ENCODE measurements at regions not wholly inside any gene's neighbourhood (a gene's known extent, or its start where the extent isn't known, plus 50 kb on each side); places are given as distances from the start of the nearest gene placed in this dataset.
"Not testable (repeated sequence)": the region's sequence is repeated elsewhere in the genome, so short reads cannot be mapped to it uniquely, and the experiment has no call there.

GRCh38 chr18:73101491-73101890 lies 233.7 kb upstream of the NETO1 start:
- DNase-seq (ENCODE audit: low read depth): not testable (repeated sequence)

GRCh38 chr18:73099759-73100158 lies 232.0 kb upstream of the NETO1 start:
- DNase-seq (ENCODE audit: low read depth): no peak

GRCh38 chr18:73093687-73094250 lies 226.0 kb upstream of the NETO1 start:
- no peak for DNase-seq (ENCODE audit: low read depth)

GRCh38 chr18:73088445-73088844 lies 220.7 kb upstream of the NETO1 start:
- DNase-seq (ENCODE audit: low read depth): no peak

- DNase-seq (ENCODE audit: low read depth): no peak
These were observed 219.6 kb upstream of the NETO1 start for GRCh38 chr18:73087282-73087977.

- DNase-seq (ENCODE audit: low read depth): no peak
These were observed 212.1 kb upstream of the NETO1 start for GRCh38 chr18:73079920-73080319.

GRCh38 chr18:73060666-73061288 lies 193.0 kb upstream of the NETO1 start:
- DNase-seq (ENCODE audit: low read depth): no peak

GRCh38 chr18:73059280-73059679 lies 191.5 kb upstream of the NETO1 start:
- DNase-seq (ENCODE audit: low read depth): no peak

- DNase-seq (ENCODE audit: low read depth): no peak
These were observed 179.9 kb upstream of the NETO1 start for GRCh38 chr18:73047688-73048087.

- no peak for DNase-seq (ENCODE audit: low read depth)
These were observed 177.2 kb upstream of the NETO1 start for GRCh38 chr18:73045037-73045436.

- DNase-seq (ENCODE audit: low read depth): no peak
These were observed 175.8 kb upstream of the NETO1 start for GRCh38 chr18:73043611-73044010.

- no peak for DNase-seq (ENCODE audit: low read depth)
These were observed 175.4 kb upstream of the NETO1 start for GRCh38 chr18:73043211-73043610.

- no peak for DNase-seq (ENCODE audit: low read depth)
These were observed 172.5 kb upstream of the NETO1 start for GRCh38 chr18:73040247-73040646.

- DNase-seq (ENCODE audit: low read depth): no peak
These were observed 170.5 kb upstream of the NETO1 start for GRCh38 chr18:73038336-73038735.

GRCh38 chr18:73023975-73024374 lies 156.2 kb upstream of the NETO1 start:
- DNase-seq (ENCODE audit: low read depth): no peak

- DNase-seq (ENCODE audit: low read depth): no peak
These were observed 141.9 kb upstream of the NETO1 start for GRCh38 chr18:73009691-73010090.

GRCh38 chr18:73007915-73008308 lies 140.1 kb upstream of the NETO1 start:
- DNase-seq (ENCODE audit: low read depth): no peak

- DNase-seq (ENCODE audit: low read depth): no peak
These were observed 139.6 kb upstream of the NETO1 start for GRCh38 chr18:73007195-73007914.

GRCh38 chr18:73006331-73006730 lies 138.5 kb upstream of the NETO1 start:
- DNase-seq (ENCODE audit: low read depth): no peak

- DNase-seq (ENCODE audit: low read depth): no peak
These were observed 136.5 kb upstream of the NETO1 start for GRCh38 chr18:73004260-73004659.

- DNase-seq (ENCODE audit: low read depth): no peak
These were observed 132.3 kb upstream of the NETO1 start for GRCh38 chr18:72999971-73000607.

- no peak for DNase-seq (ENCODE audit: low read depth)
These were observed 127.8 kb upstream of the NETO1 start for GRCh38 chr18:72995558-72995957.
